ENCODE measurements at regions not wholly inside any gene's neighbourhood (a gene's known extent, or its start where the extent isn't known, plus 50 kb on each side); places are given as distances from the start of the nearest gene placed in this dataset.

DNA sequence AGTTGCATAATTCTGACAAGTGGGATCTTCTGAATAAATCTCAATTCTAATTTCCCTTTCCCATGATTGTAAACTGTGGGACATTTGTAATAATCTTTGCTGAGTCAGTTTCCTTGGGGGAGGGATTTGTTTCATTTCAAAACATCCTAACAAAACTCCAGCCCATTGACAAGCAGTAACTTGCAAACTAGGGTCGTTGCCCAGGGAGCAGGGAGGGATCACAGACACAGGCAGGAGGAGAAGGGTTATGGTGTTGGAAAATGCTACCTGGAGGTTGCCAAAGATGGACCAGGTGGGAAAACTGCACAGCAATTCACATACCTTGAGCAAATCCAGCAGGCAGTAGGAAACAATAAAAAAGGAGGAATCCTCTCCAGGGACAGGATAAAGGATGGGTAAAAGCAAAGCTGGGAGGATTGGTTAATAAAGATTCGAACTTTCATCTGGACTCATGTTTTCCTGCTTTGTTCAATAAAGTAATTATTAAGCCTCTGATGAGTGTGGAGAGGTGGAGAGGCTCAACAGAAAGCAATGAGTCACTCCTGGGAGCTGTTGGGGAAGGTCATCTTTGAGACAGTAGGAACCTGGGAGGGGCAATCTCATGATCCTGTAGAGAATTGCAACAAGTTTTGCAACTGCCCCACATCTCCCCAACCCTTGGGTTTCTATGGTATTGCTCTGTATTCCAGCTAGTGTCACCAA is 87.3 kb upstream of the AKIRIN2 start (continued):
- TF ChIP-seq, protein P1, sequence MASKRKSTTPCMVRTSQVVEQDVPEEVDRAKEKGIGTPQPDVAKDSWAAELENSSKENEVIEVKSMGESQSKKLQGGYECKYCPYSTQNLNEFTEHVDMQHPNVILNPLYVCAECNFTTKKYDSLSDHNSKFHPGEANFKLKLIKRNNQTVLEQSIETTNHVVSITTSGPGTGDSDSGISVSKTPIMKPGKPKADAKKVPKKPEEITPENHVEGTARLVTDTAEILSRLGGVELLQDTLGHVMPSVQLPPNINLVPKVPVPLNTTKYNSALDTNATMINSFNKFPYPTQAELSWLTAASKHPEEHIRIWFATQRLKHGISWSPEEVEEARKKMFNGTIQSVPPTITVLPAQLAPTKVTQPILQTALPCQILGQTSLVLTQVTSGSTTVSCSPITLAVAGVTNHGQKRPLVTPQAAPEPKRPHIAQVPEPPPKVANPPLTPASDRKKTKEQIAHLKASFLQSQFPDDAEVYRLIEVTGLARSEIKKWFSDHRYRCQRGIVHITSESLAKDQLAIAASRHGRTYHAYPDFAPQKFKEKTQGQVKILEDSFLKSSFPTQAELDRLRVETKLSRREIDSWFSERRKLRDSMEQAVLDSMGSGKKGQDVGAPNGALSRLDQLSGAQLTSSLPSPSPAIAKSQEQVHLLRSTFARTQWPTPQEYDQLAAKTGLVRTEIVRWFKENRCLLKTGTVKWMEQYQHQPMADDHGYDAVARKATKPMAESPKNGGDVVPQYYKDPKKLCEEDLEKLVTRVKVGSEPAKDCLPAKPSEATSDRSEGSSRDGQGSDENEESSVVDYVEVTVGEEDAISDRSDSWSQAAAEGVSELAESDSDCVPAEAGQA (IDR thresholded peaks at IDR 0.05; ENCODE audit: low read depth): no peak
- TF ChIP-seq, protein P1 (CRISPR knock-in tag; IDR thresholded peaks at IDR 0.05; ENCODE audit: borderline replicate concordance): no peak
- no peak for TF ChIP-seq PHB2 (IDR thresholded peaks at IDR 0.05; ENCODE audit: partially characterized antibody)
- TF ChIP-seq, protein P2, sequence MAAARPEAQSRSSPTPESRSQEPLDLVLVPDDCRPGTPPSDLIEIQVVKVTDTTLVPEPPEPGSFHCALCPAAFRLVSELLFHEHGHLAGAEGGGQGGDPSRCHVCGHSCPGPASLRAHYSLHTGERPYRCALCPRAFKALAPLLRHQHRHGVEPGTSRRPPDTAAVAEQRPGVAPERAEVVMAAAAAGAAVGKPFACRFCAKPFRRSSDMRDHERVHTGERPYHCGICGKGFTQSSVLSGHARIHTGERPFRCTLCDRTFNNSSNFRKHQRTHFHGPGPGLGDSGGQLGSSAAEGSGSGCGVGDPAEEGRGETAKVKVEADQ (CRISPR knock-in tag; IDR thresholded peaks at IDR 0.05; ENCODE audit: borderline replicate concordance): no peak
- TF ChIP-seq, protein P3, sequence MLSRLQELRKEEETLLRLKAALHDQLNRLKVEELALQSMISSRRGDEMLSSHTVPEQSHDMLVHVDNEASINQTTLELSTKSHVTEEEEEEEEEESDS (CRISPR knock-in tag; IDR thresholded peaks at IDR 0.05; ENCODE audit: borderline replicate concordance): no peak
- 0 out of 2 replicates have a peak, but pooled peaks have one; percentile 21 for TF ChIP-seq JUN (CRISPR knock-in tag; IDR thresholded peaks at IDR 0.05)
- TF ChIP-seq, protein P4, sequence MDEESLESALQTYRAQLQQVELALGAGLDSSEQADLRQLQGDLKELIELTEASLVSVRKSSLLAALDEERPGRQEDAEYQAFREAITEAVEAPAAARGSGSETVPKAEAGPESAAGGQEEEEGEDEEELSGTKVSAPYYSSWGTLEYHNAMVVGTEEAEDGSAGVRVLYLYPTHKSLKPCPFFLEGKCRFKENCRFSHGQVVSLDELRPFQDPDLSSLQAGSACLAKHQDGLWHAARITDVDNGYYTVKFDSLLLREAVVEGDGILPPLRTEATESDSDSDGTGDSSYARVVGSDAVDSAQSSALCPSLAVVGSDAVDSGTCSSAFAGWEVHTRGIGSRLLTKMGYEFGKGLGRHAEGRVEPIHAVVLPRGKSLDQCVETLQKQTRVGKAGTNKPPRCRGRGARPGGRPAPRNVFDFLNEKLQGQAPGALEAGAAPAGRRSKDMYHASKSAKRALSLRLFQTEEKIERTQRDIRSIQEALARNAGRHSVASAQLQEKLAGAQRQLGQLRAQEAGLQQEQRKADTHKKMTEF (CRISPR knock-in tag; IDR thresholded peaks at IDR 0.05): peak; percentile 57; the same call in 1 of the 2 replicates
- TF ChIP-seq ZNF329 (CRISPR knock-in tag; IDR thresholded peaks at IDR 0.05; ENCODE audit: low read depth): no peak
- TF ChIP-seq ZNF496 (CRISPR knock-in tag; IDR thresholded peaks at IDR 0.05; ENCODE audit: insufficient replicate concordance): no peak
- peak; percentile 25; the same call in 1 of the 2 replicates for TF ChIP-seq HNF4A (CRISPR knock-in tag; IDR thresholded peaks at IDR 0.05)
- no peak for TF ChIP-seq HHEX (CRISPR knock-in tag; IDR thresholded peaks at IDR 0.05)
- no peak for TF ChIP-seq KMT2B (CRISPR knock-in tag; IDR thresholded peaks at IDR 0.05)
- TF ChIP-seq NFE2L1 (CRISPR knock-in tag; IDR thresholded peaks at IDR 0.05; ENCODE audit: borderline replicate concordance): no peak
- TF ChIP-seq, protein P5, sequence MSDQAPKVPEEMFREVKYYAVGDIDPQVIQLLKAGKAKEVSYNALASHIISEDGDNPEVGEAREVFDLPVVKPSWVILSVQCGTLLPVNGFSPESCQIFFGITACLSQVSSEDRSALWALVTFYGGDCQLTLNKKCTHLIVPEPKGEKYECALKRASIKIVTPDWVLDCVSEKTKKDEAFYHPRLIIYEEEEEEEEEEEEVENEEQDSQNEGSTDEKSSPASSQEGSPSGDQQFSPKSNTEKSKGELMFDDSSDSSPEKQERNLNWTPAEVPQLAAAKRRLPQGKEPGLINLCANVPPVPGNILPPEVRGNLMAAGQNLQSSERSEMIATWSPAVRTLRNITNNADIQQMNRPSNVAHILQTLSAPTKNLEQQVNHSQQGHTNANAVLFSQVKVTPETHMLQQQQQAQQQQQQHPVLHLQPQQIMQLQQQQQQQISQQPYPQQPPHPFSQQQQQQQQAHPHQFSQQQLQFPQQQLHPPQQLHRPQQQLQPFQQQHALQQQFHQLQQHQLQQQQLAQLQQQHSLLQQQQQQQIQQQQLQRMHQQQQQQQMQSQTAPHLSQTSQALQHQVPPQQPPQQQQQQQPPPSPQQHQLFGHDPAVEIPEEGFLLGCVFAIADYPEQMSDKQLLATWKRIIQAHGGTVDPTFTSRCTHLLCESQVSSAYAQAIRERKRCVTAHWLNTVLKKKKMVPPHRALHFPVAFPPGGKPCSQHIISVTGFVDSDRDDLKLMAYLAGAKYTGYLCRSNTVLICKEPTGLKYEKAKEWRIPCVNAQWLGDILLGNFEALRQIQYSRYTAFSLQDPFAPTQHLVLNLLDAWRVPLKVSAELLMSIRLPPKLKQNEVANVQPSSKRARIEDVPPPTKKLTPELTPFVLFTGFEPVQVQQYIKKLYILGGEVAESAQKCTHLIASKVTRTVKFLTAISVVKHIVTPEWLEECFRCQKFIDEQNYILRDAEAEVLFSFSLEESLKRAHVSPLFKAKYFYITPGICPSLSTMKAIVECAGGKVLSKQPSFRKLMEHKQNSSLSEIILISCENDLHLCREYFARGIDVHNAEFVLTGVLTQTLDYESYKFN (CRISPR knock-in tag; conservative IDR thresholded peaks at IDR 0.05): peak; percentile 36
- TF ChIP-seq GATA4 (IDR thresholded peaks at IDR 0.05; ENCODE audit: borderline replicate concordance, low read depth): no peak
- no peak for TF ChIP-seq MED13 (CRISPR knock-in tag; IDR thresholded peaks at IDR 0.05)
- no peak for TF ChIP-seq RORA (CRISPR knock-in tag; IDR thresholded peaks at IDR 0.05)
- no peak for TF ChIP-seq NRL (CRISPR knock-in tag; IDR thresholded peaks at IDR 0.05; ENCODE audit: borderline replicate concordance)
